Muscle of arm (tissue), 1 donor: ENCODE measurements at regions not wholly inside any gene's neighbourhood (a gene's known extent, or its start where the extent isn't known, plus 50 kb on each side); places are given as distances from the start of the nearest gene placed in this dataset.
"Not testable (repeated sequence)": the region's sequence is repeated elsewhere in the genome, so short reads cannot be mapped to it uniquely, and the experiment has no call there.

Experiments used
- DNase-seq: peaks from one replicate; pipeline ENCODE4 v3.0.0-alpha.2; 2013

- DNase-seq = no peak
These were observed 152.5 kb upstream of the GHITM start for GRCh38 chr10:83986800-83987199.

GRCh38 chr10:83987216-83987615 is 152.1 kb upstream of the GHITM start:
- no peak for DNase-seq

GRCh38 chr10:83988435-83988834 is 150.9 kb upstream of the GHITM start:
- DNase-seq = no peak

GRCh38 chr10:83990126-83990525 is 149.2 kb upstream of the GHITM start:
- no peak for DNase-seq

GRCh38 chr10:83991986-83992753 is 147.1 kb upstream of the GHITM start:
- no peak for DNase-seq

GRCh38 chr10:83994325-83994724 is 145.0 kb upstream of the GHITM start:
- no peak for DNase-seq

GRCh38 chr10:83995738-83996331 is 143.5 kb upstream of the GHITM start:
- no peak for DNase-seq

- DNase-seq = no peak
These were observed 135.1 kb upstream of the GHITM start for GRCh38 chr10:84004221-84004620.

- DNase-seq = no peak
These were observed 133.9 kb upstream of the GHITM start for GRCh38 chr10:84005403-84005802.

GRCh38 chr10:84007482-84007881 is 131.8 kb upstream of the GHITM start:
- DNase-seq = no peak

- no peak for DNase-seq
These were observed 130.4 kb upstream of the GHITM start for GRCh38 chr10:84008878-84009277.

GRCh38 chr10:84012431-84012830 is 126.9 kb upstream of the GHITM start:
- DNase-seq = no peak

GRCh38 chr10:84012831-84013458 is 126.4 kb upstream of the GHITM start:
- DNase-seq = no peak

GRCh38 chr10:84015877-84016595 is 123.3 kb upstream of the GHITM start:
- no peak for DNase-seq

- no peak for DNase-seq
These were observed 120.5 kb upstream of the GHITM start for GRCh38 chr10:84018826-84019225.

- DNase-seq = not testable (repeated sequence)
These were observed 119.4 kb upstream of the GHITM start for GRCh38 chr10:84019854-84020458.

- no peak for DNase-seq
These were observed 112.5 kb upstream of the GHITM start for GRCh38 chr10:84026821-84027257.

GRCh38 chr10:84029840-84030239 is 109.5 kb upstream of the GHITM start:
- no peak for DNase-seq

- DNase-seq = no peak
These were observed 101.3 kb upstream of the GHITM start for GRCh38 chr10:84038035-84038434.

- no peak for DNase-seq
These were observed 99.4 kb upstream of the GHITM start for GRCh38 chr10:84039957-84040356.

- no peak for DNase-seq
These were observed 91.9 kb upstream of the GHITM start for GRCh38 chr10:84047258-84048010.
